Cardiac fibroblast (primary cell): ENCODE measurements at regions not wholly inside any gene's neighbourhood (a gene's known extent, or its start where the extent isn't known, plus 50 kb on each side); places are given as distances from the start of the nearest gene placed in this dataset.

ENCODE experiments used
- DNase-seq, 2 donors: peaks; one replicate each; pipeline versions ENCODE4 v3.0.0 to v3.0.0-alpha.2; 2010; ENCODE audit warnings: low read depth in 2 of 2
- H3K4me3 ChIP-seq, 2 donors: replicated peaks in 1 of 2; 1 replicate in 1 of 2; 2 replicates in 1 of 2; pipeline ENCODE4 v1.5.1; 2011; ENCODE audit warnings: low read depth in 2 of 2, low read length in 2 of 2, mild to moderate bottlenecking in 2 of 2, moderate library complexity in 1 of 2
- CTCF ChIP-seq: IDR thresholded peaks from one replicate; pipeline ENCODE4 v1.5.1; 2011; ENCODE audit warnings: low read depth, mild to moderate bottlenecking, low read length, inconsistent platforms

GRCh38 chr16:85258166-85258565 is 145.9 kb upstream of the CIBAR2 start:
- no peak for DNase-seq
- H3K4me3 ChIP-seq, result no peak overlapping the region
- no peak for TF ChIP-seq CTCF

- no peak for DNase-seq
Observed at GRCh38 chr16:85258629-85259028, 146.4 kb upstream of the CIBAR2 start.

GRCh38 chr16:85259115-85259831 is 147.0 kb upstream of the CIBAR2 start:
- no peak for TF ChIP-seq CTCF
- DNase-seq, result no peak
- no peak overlapping the region for H3K4me3 ChIP-seq

More at GRCh38 chr16:85258629-85259028, 146.4 kb upstream of the CIBAR2 start:
- TF ChIP-seq CTCF, result no peak
- H3K4me3 ChIP-seq, result no peak overlapping the region

- DNase-seq, result no peak
- no peak for TF ChIP-seq CTCF
- no peak overlapping the region for H3K4me3 ChIP-seq
Observed at GRCh38 chr16:85259832-85260167, 147.5 kb upstream of the CIBAR2 start.

- no peak for DNase-seq
- no peak for TF ChIP-seq CTCF
Observed at GRCh38 chr16:85261204-85261603, 148.9 kb upstream of the CIBAR2 start.

GRCh38 chr16:85261657-85262557 is 149.6 kb upstream of the CIBAR2 start:
- TF ChIP-seq CTCF, result no peak
- DNase-seq, result no peak
- H3K4me3 ChIP-seq, result no peak overlapping the region

More at GRCh38 chr16:85261204-85261603, 148.9 kb upstream of the CIBAR2 start:
- H3K4me3 ChIP-seq, result no peak overlapping the region
